ENCODE measurements at regions not wholly inside any gene's neighbourhood (a gene's known extent, or its start where the extent isn't known, plus 50 kb on each side); places are given as distances from the start of the nearest gene placed in this dataset.

- H3K79me2 ChIP-seq (ENCODE audit: insufficient read depth, low read length): no peaks in the 10 kb centered on the region
- peaks cover 0 to 2% of the 10 kb centered on the region in 2 donors for H3K9me3 ChIP-seq (replicated peaks in 1 of 2; ENCODE audit: control insufficient read depth in 1 of 2, insufficient read depth in 1 of 2, low read length in 2 of 2)
- Mint-ChIP-seq H3K9me3 (peaks cover 0 to 5% (median 0%) of the 10 kb centered on the region in 7 donors), H3K4me3 (no peak overlapping the region), H3K4me1 (no peaks in the 10 kb centered on the region), H3K27me3 (ENCODE audit: low read depth in 3 of 3) (no peaks in the 10 kb centered on the region), H3K36me3 (no peaks in the 10 kb centered on the region), H3K27ac (no peak overlapping the region)
- no peaks in the 10 kb centered on the region for H3K4me1 ChIP-seq (ENCODE audit: control insufficient read depth in 1 of 2, insufficient read depth in 2 of 2, low read length in 2 of 2)
- H4K20me1 ChIP-seq (ENCODE audit: insufficient read depth, low read length): no peaks in the 10 kb centered on the region
- H3K27ac ChIP-seq (ENCODE audit: low read depth in 1 of 2, low read length in 2 of 2): no peak overlapping the region
- no peak for TF ChIP-seq CTCF (IDR thresholded peaks at IDR 0.05)
- intact Hi-C loops (cut with micrococcal nuclease): no loop called here
- H2AFZ ChIP-seq (ENCODE audit: insufficient read depth, low read depth, low read length, poor library complexity, severe bottlenecking): no peak overlapping the region
- no peak overlapping the region for H3K4me3 ChIP-seq (replicated peaks in 1 of 3; ENCODE audit: low read depth in 2 of 3, low read length in 3 of 3)
- no peak for DNase-seq
- H3K36me3 ChIP-seq (replicated peaks in 1 of 2; ENCODE audit: control insufficient read depth in 1 of 2, insufficient read depth in 2 of 2, low read length in 2 of 2): no peaks in the 10 kb centered on the region
- H3K27me3 ChIP-seq (ENCODE audit: control insufficient read depth in 2 of 2, insufficient read depth in 2 of 2, low read length in 2 of 2): no peaks in the 10 kb centered on the region
- H3K4me2 ChIP-seq (replicated peaks; ENCODE audit: extremely low read depth, low read length, poor library complexity, severe bottlenecking): no peak overlapping the region
- no peak overlapping the region for H3K9ac ChIP-seq (ENCODE audit: insufficient read depth, low read length, poor library complexity, severe bottlenecking)
- WGBS (ENCODE audit: insufficient coverage): 94% methylated on average over 3 of the region's 5 CpGs
Observed at GRCh38 chr2:76478266-76479035, 767.7 kb upstream of the GCFC2 start.

GRCh38 chr2:76472946-76473345 is 762.2 kb upstream of the GCFC2 start:
- no peak for DNase-seq
- Histone ChIP-seq H3K27me3 (ENCODE audit: control insufficient read depth in 2 of 2, insufficient read depth in 2 of 2, low read length in 2 of 2) (no peaks in the 10 kb centered on the region), H3K36me3 (replicated peaks in 1 of 2; ENCODE audit: control insufficient read depth in 1 of 2, insufficient read depth in 2 of 2, low read length in 2 of 2) (no peaks in the 10 kb centered on the region), H3K4me1 (ENCODE audit: control insufficient read depth in 1 of 2, insufficient read depth in 2 of 2, low read length in 2 of 2) (no peaks in the 10 kb centered on the region), H3K4me2 (replicated peaks; ENCODE audit: extremely low read depth, low read length, poor library complexity, severe bottlenecking) (no peak overlapping the region), H3K79me2 (ENCODE audit: insufficient read depth, low read length) (no peaks in the 10 kb centered on the region), H4K20me1 (ENCODE audit: insufficient read depth, low read length) (no peaks in the 10 kb centered on the region), H3K9me3 (replicated peaks in 1 of 2; ENCODE audit: control insufficient read depth in 1 of 2, insufficient read depth in 1 of 2, low read length in 2 of 2) (peaks cover 6% of the 10 kb centered on the region in 2 donors), H2AFZ (ENCODE audit: insufficient read depth, low read depth, low read length, poor library complexity, severe bottlenecking) (no peak overlapping the region), H3K9ac (ENCODE audit: insufficient read depth, low read length, poor library complexity, severe bottlenecking) (no peak overlapping the region), H3K27ac (ENCODE audit: low read depth in 1 of 2, low read length in 2 of 2) (no peak overlapping the region), H3K4me3 (replicated peaks in 1 of 3; ENCODE audit: low read depth in 2 of 3, low read length in 3 of 3) (no peak overlapping the region)
- H3K36me3 Mint-ChIP-seq: no peaks in the 10 kb centered on the region
- H3K4me3 Mint-ChIP-seq: no peak overlapping the region
- H3K27ac Mint-ChIP-seq: no peak overlapping the region
- intact Hi-C loops (cut with micrococcal nuclease): no loop called here
- H3K9me3 Mint-ChIP-seq: peaks cover 1 to 12% (median 3%) of the 10 kb centered on the region in 7 donors
- H3K27me3 Mint-ChIP-seq (ENCODE audit: low read depth in 3 of 3): peaks cover 0 to 1% (median 1%) of the 10 kb centered on the region in 3 donors
- no peaks in the 10 kb centered on the region for H3K4me1 Mint-ChIP-seq
- WGBS (ENCODE audit: insufficient coverage): no CpG with 5 or more reads among the region's 4 CpGs
- no peak for TF ChIP-seq CTCF (IDR thresholded peaks at IDR 0.05)
